GM19240 (cell line): ENCODE measurements at regions not wholly inside any gene's neighbourhood (a gene's known extent, or its start where the extent isn't known, plus 50 kb on each side); places are given as distances from the start of the nearest gene placed in this dataset.

ENCODE experiments used
- DNase-seq: peaks from one replicate; pipeline ENCODE4 v3.0.0; 2011; ENCODE audit warnings: low spot score; ENCODE audit not compliant: insufficient read length

- DNase-seq, result no peak
Measured at GRCh38 chr3:7897655-7898054, 604.0 kb upstream of the LMCD1 start.

GRCh38 chr3:7913283-7913682, 588.3 kb upstream of the LMCD1 start:
- no peak for DNase-seq

GRCh38 chr3:7915356-7915755, 586.3 kb upstream of the LMCD1 start:
- no peak for DNase-seq

- DNase-seq, result no peak
Measured at GRCh38 chr3:7917443-7918151, 584.0 kb upstream of the LMCD1 start.

- DNase-seq, result no peak
Measured at GRCh38 chr3:7920211-7920610, 581.4 kb upstream of the LMCD1 start.

GRCh38 chr3:7924228-7924627, 577.4 kb upstream of the LMCD1 start:
- no peak for DNase-seq

- DNase-seq, result no peak
Measured at GRCh38 chr3:7927015-7927414, 574.6 kb upstream of the LMCD1 start.

- DNase-seq, result no peak
Measured at GRCh38 chr3:7927864-7928263, 573.8 kb upstream of the LMCD1 start.

GRCh38 chr3:7929319-7929889, 572.2 kb upstream of the LMCD1 start:
- no peak for DNase-seq

GRCh38 chr3:7934362-7934761, 567.3 kb upstream of the LMCD1 start:
- no peak for DNase-seq

- no peak for DNase-seq
Measured at GRCh38 chr3:7947930-7948329, 553.7 kb upstream of the LMCD1 start.

- no peak for DNase-seq
Measured at GRCh38 chr3:7950890-7951289, 550.7 kb upstream of the LMCD1 start.

GRCh38 chr3:7953449-7954014, 548.1 kb upstream of the LMCD1 start:
- no peak for DNase-seq

GRCh38 chr3:7957024-7957423, 544.6 kb upstream of the LMCD1 start:
- DNase-seq, result no peak

- DNase-seq, result no peak
Measured at GRCh38 chr3:7959094-7959493, 542.5 kb upstream of the LMCD1 start.

GRCh38 chr3:7960601-7961000, 541.0 kb upstream of the LMCD1 start:
- DNase-seq, result no peak

- no peak for DNase-seq
Measured at GRCh38 chr3:7962301-7962700, 539.3 kb upstream of the LMCD1 start.

- no peak for DNase-seq
Measured at GRCh38 chr3:7964899-7965298, 536.7 kb upstream of the LMCD1 start.

- DNase-seq, result no peak
Measured at GRCh38 chr3:7973006-7973405, 528.6 kb upstream of the LMCD1 start.

- no peak for DNase-seq
Measured at GRCh38 chr3:7977245-7978086, 524.2 kb upstream of the LMCD1 start.

- no peak for DNase-seq
Measured at GRCh38 chr3:7978087-7978422, 523.6 kb upstream of the LMCD1 start.

- DNase-seq, result no peak
Measured at GRCh38 chr3:7982126-7982525, 519.5 kb upstream of the LMCD1 start.
